Pancreas (tissue), 10 donors: ENCODE measurements at regions not wholly inside any gene's neighbourhood (a gene's known extent, or its start where the extent isn't known, plus 50 kb on each side); places are given as distances from the start of the nearest gene placed in this dataset.

ENCODE experiments used
- ATAC-seq, 4 donors: fragments of 200-7000 bp; cut with Tn5 transposase; one replicate each; pipeline versions ENCODE4 v1.8.0 to v1.9.1; 2020; ENCODE audit warnings: mild to moderate bottlenecking in 4 of 4, moderate library complexity in 4 of 4
- DNase-seq, 6 donors: peaks; one replicate each; pipeline ENCODE4 v3.0.0-alpha.2; 2020
- FAIRE-seq: peaks from 2 replicates; lab custom pipeline; 2012; peaks lifted over from hg19 to GRCh38; lab: Jason Lieb, UNC
- H3K27ac ChIP-seq, 4 donors: fragments of 200-600 bp; sonication (generic); 1 replicate in 3 of 4; 2 replicates in 1 of 4; pipeline versions ENCODE4 v1.5.0 to v1.8.0; 2020
- H3K27me3 ChIP-seq, 4 donors: fragments of 200-600 bp; one replicate each; pipeline ENCODE4 v1.8.0; 2021
- H3K36me3 ChIP-seq, 3 donors: fragments of 200-600 bp; sonication (generic) in 1 of 3; one replicate each; pipeline versions ENCODE4 v1.5.0 to v1.8.0; 2020 to 2021
- H3K4me1 ChIP-seq, 3 donors: fragments of 200-600 bp; one replicate each; pipeline ENCODE4 v1.8.0; 2021
- H3K4me3 ChIP-seq, 4 donors: fragments of 200-600 bp; sonication (generic) in 2 of 4; one replicate each; pipeline versions ENCODE4 v1.5.0 to v1.8.0; 2020 to 2021
- H3K9me3 ChIP-seq, 4 donors: fragments of 200-600 bp; one replicate each; pipeline ENCODE4 v1.8.0; 2021
- CTCF ChIP-seq, 4 donors: fragments of 200-600 bp; sonication (generic) in 3 of 4; IDR thresholded peaks; one replicate each; pipeline versions ENCODE4 v1.5.0 to v1.8.0; 2021; ENCODE audit warnings: antibody characterized with exemption in 4 of 4
- WGBS, 2 donors: extraction: QIAGEN DNeasy Blood & Tissue Kit; methylation state at CpG; one replicate each; pipeline ENCODE4 v1.1.7; 2013; 5-methylcytosine and 5-hydroxymethylcytosine counted together
- intact Hi-C, 3 donors: fragments of 100-400 bp; cut with DNase I; formaldehyde crosslinking; loops; one replicate each; pipeline versions ENCODE4 v1.11.1 to v1.14.2; 2022
- donor health status: healthy with polysubstance abuse.
- donor health status: DM: no; HTN: no; CAD: no; lungs with moderate emphysema.
- donor health status: DM: no; HTN: no; CAD: no.
- donor health status: control.
- donor health status: control.
- donor health status: Bipolar disorder and iron deficiency.
- donor health status: DM: yes; HTN: yes; CAD: no.
- donor health status: DM: no; HTN: no; CAD: no.
- donor health status: DM: no; HTN: no; CAD: no.
- donor health status: DM: yes; HTN: yes; CAD: no.

GRCh38 chr18:66346833-66347588 is 256.9 kb downstream of the CDH19 start:
- no peak for TF ChIP-seq CTCF (IDR thresholded peaks at IDR 0.05)
- Histone ChIP-seq H3K4me3 (no peak overlapping the region), H3K9me3 (no peaks in the 10 kb centered on the region), H3K27me3 (no peaks in the 10 kb centered on the region), H3K27ac (no peak overlapping the region), H3K36me3 (no peaks in the 10 kb centered on the region), H3K4me1 (no peaks in the 10 kb centered on the region)
- FAIRE-seq (no peak), DNase-seq (no peak), ATAC-seq (no peak)
- WGBS, 2 donors, result 33 to 66% methylated on average over 1 of the region's 1 CpG
- intact Hi-C loops, result no loop called here

- ATAC-seq (no peak), DNase-seq (no peak), FAIRE-seq (no peak)
- H3K27ac ChIP-seq, result no peak overlapping the region
- no peaks in the 10 kb centered on the region for H3K27me3 ChIP-seq
- no peaks in the 10 kb centered on the region for H3K36me3 ChIP-seq
- H3K4me3 ChIP-seq, result no peak overlapping the region
- TF ChIP-seq CTCF (IDR thresholded peaks at IDR 0.05), result no peak
- H3K9me3 ChIP-seq, result no peaks in the 10 kb centered on the region
- 31 to 35% methylated on average over 2 of the region's 2 CpGs for WGBS, 2 donors
- H3K4me1 ChIP-seq, result no peaks in the 10 kb centered on the region
- intact Hi-C loops, result no loop called here
Observed at GRCh38 chr18:66344227-66344626, 259.7 kb downstream of the CDH19 start.

- FAIRE-seq (no peak), DNase-seq (no peak), ATAC-seq (no peak)
- intact Hi-C loops, result no loop called here
- no peaks in the 10 kb centered on the region for H3K9me3 ChIP-seq
- no peak overlapping the region for H3K4me3 ChIP-seq
- no peaks in the 10 kb centered on the region for H3K36me3 ChIP-seq
- no peak for TF ChIP-seq CTCF (IDR thresholded peaks at IDR 0.05)
- H3K27ac ChIP-seq, result no peak overlapping the region
- no peaks in the 10 kb centered on the region for H3K4me1 ChIP-seq
- H3K27me3 ChIP-seq, result no peaks in the 10 kb centered on the region
Observed at GRCh38 chr18:66342577-66342976, 261.3 kb downstream of the CDH19 start.

GRCh38 chr18:66334534-66334933 is 269.4 kb downstream of the CDH19 start:
- Histone ChIP-seq H3K27ac (no peak overlapping the region), H3K4me1 (no peaks in the 10 kb centered on the region), H3K4me3 (no peak overlapping the region), H3K9me3 (no peaks in the 10 kb centered on the region), H3K27me3 (no peaks in the 10 kb centered on the region), H3K36me3 (no peaks in the 10 kb centered on the region)
- intact Hi-C loops, result no loop called here
- no peak for TF ChIP-seq CTCF (IDR thresholded peaks at IDR 0.05)
- 43 to 52% methylated on average over 1 of the region's 1 CpG for WGBS, 2 donors
- ATAC-seq (no peak), FAIRE-seq (no peak), DNase-seq (no peak)

- no peak for TF ChIP-seq CTCF (IDR thresholded peaks at IDR 0.05)
- Histone ChIP-seq H3K27me3 (no peaks in the 10 kb centered on the region), H3K36me3 (no peaks in the 10 kb centered on the region), H3K9me3 (no peaks in the 10 kb centered on the region), H3K27ac (no peak overlapping the region), H3K4me1 (no peaks in the 10 kb centered on the region), H3K4me3 (no peak overlapping the region)
- no peak for FAIRE-seq
- WGBS, 2 donors, result 53 to 75% methylated on average over 1 of the region's 1 CpG
- intact Hi-C loops, result no loop called here
- DNase-seq, result no peak
- no peak for ATAC-seq
Observed at GRCh38 chr18:66329716-66330115, 274.2 kb downstream of the CDH19 start.
